Germinal center (tissue), 1 donor: ENCODE measurements at regions not wholly inside any gene's neighbourhood (a gene's known extent, or its start where the extent isn't known, plus 50 kb on each side); places are given as distances from the start of the nearest gene placed in this dataset.

ENCODE experiments used
- DNase-seq: peaks from one replicate; pipeline ENCODE4 v3.0.0; 2012; ENCODE audit warnings: mixed read lengths, low spot score

DNA sequence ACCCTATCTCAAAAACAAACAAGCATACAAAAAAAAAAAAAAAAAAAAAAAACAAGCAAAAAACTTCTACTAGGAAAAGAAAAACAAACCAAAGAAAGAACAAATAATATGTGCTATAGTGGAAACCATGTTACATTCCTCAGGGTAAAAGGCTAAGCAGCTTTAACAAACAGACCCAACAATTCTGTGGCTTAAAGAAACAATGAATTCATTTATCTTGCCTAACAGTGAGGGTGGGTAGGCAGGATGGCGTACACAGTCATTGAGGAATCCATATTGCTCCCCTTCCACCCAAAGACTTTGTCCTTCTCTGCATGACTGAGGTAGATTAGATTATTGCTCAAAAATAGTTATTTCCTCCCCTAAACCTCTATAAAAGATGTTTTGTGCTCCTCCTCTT, 63.1 kb upstream of the ITGA6 start:
- DNase-seq: no peak

DNA sequence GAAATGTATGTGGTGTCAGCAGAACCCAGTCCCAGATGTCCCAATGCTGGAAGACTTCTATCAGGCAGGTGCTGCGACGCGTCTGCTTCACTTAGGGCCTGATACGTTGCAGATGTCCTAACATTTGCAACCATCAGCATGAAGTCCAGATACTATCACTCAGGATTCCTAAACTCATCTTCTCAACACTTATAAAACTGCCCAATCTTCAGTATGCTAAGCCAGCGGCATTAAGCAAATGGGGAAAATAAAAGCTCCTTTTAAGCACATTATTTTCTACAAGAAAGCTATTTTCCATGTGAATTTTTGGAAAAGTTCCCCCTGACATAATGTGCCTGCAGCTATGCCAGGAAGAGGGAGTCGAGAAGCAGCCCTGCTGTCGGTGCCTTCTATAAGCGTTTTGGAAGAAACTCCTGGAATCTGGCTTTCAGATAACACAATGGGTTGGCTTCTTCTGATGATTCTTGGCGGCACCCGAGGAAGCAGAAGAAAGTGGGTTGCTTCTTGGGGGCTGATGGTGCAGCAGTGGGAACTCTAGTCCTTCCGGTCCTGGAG, 60.7 kb upstream of the ITGA6 start:
- no peak for DNase-seq

- DNase-seq: no peak
Measured at GRCh38 chr2:172370821-172371455, 56.4 kb upstream of the ITGA6 start.

GRCh38 chr2:172372436-172372835, 55.0 kb upstream of the ITGA6 start:
- DNase-seq: no peak

GRCh38 chr2:172373076-172373475, 54.3 kb upstream of the ITGA6 start:
- DNase-seq: no peak

DNA sequence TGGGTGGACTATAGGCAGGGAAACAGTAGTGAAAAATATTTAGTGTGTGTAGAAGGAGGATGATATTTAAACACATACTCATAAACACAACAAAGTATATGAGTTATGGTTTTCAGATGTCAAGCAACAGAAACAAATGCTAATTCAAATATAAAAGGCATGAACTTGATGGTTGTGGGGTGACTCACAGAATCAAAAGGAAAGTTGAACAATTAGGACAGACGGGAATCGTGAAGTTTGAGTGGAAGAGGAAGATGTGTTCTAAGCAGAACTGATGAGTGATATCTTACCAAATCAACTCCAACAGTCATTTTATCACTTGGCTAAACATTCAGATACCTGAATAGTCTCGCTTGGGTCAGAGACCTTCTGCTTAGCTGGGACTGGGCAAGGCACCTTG, 53.6 kb upstream of the ITGA6 start:
- no peak for DNase-seq

- DNase-seq: no peak
Measured at GRCh38 chr2:172374318-172375240, 52.8 kb upstream of the ITGA6 start.

GRCh38 chr2:172375251-172375650, 52.1 kb upstream of the ITGA6 start:
- no peak for DNase-seq

GRCh38 chr2:172376016-172376415, 51.4 kb upstream of the ITGA6 start:
- DNase-seq: no peak

GRCh38 chr2:172376505-172377125, 50.8 kb upstream of the ITGA6 start:
- DNase-seq: no peak

- DNase-seq: no peak
Measured at GRCh38 chr2:172377408-172377807, 50.0 kb upstream of the ITGA6 start.
